ENCODE measurements at regions not wholly inside any gene's neighbourhood (a gene's known extent, or its start where the extent isn't known, plus 50 kb on each side); places are given as distances from the start of the nearest gene placed in this dataset.

DNA sequence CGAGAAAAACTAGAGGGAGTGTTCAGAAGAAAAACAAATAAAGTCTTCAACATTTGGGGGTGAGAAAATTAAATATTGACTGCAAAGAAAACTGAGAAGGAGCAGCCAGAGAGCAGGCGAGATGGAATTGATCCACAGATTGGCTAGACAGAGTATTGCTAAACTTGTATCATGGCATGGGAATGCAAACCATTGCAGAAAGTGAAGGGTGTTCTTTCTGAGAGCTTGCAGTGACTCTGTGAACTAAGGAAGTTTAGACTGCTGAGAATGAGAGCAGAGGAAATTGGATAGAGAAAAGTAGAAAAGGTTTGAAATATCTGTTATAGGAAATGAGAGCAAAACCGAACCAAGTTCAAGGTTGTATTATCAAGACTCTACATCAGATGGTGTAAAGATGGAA, 191.5 kb downstream of the HS3ST3A1 start:
- TF ChIP-seq, protein P1, sequence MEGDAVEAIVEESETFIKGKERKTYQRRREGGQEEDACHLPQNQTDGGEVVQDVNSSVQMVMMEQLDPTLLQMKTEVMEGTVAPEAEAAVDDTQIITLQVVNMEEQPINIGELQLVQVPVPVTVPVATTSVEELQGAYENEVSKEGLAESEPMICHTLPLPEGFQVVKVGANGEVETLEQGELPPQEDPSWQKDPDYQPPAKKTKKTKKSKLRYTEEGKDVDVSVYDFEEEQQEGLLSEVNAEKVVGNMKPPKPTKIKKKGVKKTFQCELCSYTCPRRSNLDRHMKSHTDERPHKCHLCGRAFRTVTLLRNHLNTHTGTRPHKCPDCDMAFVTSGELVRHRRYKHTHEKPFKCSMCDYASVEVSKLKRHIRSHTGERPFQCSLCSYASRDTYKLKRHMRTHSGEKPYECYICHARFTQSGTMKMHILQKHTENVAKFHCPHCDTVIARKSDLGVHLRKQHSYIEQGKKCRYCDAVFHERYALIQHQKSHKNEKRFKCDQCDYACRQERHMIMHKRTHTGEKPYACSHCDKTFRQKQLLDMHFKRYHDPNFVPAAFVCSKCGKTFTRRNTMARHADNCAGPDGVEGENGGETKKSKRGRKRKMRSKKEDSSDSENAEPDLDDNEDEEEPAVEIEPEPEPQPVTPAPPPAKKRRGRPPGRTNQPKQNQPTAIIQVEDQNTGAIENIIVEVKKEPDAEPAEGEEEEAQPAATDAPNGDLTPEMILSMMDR (IDR thresholded peaks at IDR 0.05), result no peak
- no peak for TF ChIP-seq POLR2A (IDR thresholded peaks at IDR 0.05)
